Activated CD4-positive, alpha-beta T cell treated with anti-CD3 and anti-CD28 coated beads, Interleukin-2, amount 10 ng/mL, durations not matched to agents 24 days and 14 days (primary cell): ENCODE measurements at regions not wholly inside any gene's neighbourhood (a gene's known extent, or its start where the extent isn't known, plus 50 kb on each side); places are given as distances from the start of the nearest gene placed in this dataset.
"Not testable (repeated sequence)": the region's sequence is repeated elsewhere in the genome, so short reads cannot be mapped to it uniquely, and the experiment has no call there.

ENCODE experiments used
- DNase-seq: peaks from one replicate; pipeline ENCODE4 v3.0.0; 2022
- H3K27ac Mint-ChIP-seq: one replicate; pipeline ENCODE4 v1.8.0; 2022; ENCODE audit warnings: mild to moderate bottlenecking, mixed read lengths
- H3K27me3 Mint-ChIP-seq: one replicate; pipeline ENCODE4 v1.8.0; 2022; ENCODE audit warnings: mixed read lengths
- H3K36me3 Mint-ChIP-seq: one replicate; pipeline ENCODE4 v1.8.0; 2022; ENCODE audit warnings: low read depth, mild to moderate bottlenecking, mixed read lengths
- H3K4me1 Mint-ChIP-seq: one replicate; pipeline ENCODE4 v1.8.0; 2021; ENCODE audit warnings: mixed read lengths
- H3K4me3 Mint-ChIP-seq: one replicate; pipeline ENCODE4 v1.8.0; 2022; ENCODE audit warnings: mild to moderate bottlenecking, moderate library complexity, mixed read lengths
- H3K9me3 Mint-ChIP-seq: one replicate; pipeline ENCODE4 v1.8.0; 2021; ENCODE audit warnings: mixed read lengths
- intact Hi-C: fragments of 100-400 bp; cut with micrococcal nuclease; formaldehyde crosslinking; loops from one replicate; pipeline ENCODE4 v1.15.1; 2023

DNA sequence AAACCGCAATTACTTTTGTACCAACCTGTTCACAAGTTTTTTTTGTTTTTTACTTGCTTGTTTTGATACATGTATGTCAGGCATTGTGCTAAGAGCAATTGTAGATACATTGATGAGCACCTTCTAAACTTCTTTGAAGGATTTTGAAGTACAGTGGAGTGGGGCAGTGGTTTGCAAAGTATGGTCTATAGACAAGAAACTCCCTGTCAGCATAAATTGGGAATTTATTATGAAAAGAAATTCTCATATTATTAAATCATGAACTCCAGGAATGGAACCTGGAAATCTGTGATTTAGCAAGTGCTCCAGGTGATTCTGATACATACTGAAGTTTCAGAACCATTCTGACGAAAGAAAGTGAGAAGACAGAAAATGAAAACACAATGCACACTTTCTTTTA lies 733.4 kb downstream of the C4orf33 start:
- H3K4me1 Mint-ChIP-seq = no peaks in the 10 kb centered on the region
- DNase-seq = no peak
- H3K36me3 Mint-ChIP-seq = no peaks in the 10 kb centered on the region
- H3K27ac Mint-ChIP-seq = no peak overlapping the region
- no peaks in the 10 kb centered on the region for H3K9me3 Mint-ChIP-seq
- no peaks in the 10 kb centered on the region for H3K27me3 Mint-ChIP-seq
- intact Hi-C loops = no loop called here
- no peak overlapping the region for H3K4me3 Mint-ChIP-seq

DNA sequence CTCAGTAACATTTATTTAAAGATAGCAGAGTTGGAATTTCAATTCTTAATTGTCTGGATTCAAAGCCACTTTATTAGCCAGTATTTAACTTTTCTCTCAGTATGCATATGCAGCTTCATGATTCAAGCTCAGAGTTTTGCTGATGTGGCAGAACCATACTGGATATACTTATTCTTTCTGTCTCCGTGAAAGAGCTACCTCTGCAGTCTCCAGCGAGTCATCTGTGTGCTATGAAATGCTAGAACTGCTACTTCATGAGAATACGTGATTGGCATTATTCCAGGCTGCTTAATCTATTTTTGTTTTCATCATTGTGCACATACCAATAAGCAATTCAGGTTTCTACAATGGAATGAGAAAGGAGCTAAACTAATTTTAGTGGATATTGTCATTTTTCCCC lies 743.7 kb downstream of the C4orf33 start:
- intact Hi-C loops = no loop called here
- Mint-ChIP-seq H3K27me3 (no peaks in the 10 kb centered on the region), H3K4me3 (no peak overlapping the region), H3K27ac (no peak overlapping the region), H3K4me1 (no peaks in the 10 kb centered on the region), H3K36me3 (no peaks in the 10 kb centered on the region), H3K9me3 (no peaks in the 10 kb centered on the region)
- no peak for DNase-seq

DNA sequence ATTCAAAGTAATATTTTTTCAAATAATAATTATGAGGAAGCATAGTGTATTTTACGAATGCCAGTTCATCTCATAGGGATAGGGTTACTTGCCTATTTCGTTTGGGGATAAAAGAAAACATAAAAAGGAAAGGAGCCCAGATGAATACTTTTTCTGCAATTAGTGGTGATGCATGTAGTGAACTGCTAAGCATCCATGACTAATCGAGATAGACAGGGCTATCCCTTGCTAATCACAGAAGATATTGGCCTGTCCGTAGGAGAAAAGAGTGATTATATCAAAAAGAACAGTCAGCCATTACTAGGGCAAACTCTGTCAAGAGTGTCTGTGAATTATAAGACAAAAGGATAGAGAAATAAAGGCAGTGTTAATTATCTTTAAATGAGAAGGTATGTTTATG lies 746.1 kb downstream of the C4orf33 start:
- H3K36me3 Mint-ChIP-seq = no peaks in the 10 kb centered on the region
- intact Hi-C loops = no loop called here
- no peaks in the 10 kb centered on the region for H3K4me1 Mint-ChIP-seq
- no peaks in the 10 kb centered on the region for H3K27me3 Mint-ChIP-seq
- H3K9me3 Mint-ChIP-seq = no peaks in the 10 kb centered on the region
- H3K27ac Mint-ChIP-seq = no peak overlapping the region
- DNase-seq = no peak
- no peak overlapping the region for H3K4me3 Mint-ChIP-seq

DNA sequence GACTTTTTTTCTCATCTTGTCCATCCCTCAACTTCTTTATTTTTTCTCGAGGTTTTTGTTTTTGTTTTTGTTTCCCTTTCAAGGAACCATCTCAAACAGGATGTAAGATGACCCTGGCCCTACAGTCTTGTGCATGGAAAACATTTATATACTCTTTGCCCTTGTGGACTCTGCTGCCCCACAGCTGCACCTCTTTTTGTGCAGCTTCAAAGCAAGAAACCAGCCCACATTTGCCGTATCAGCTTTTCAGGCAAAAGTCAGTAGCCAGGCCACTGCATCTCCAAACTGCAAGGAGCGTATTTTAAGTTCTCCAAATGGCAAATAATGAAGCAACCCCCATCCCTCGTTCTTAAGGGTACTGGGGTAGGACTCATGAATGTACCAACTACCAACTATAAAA lies 756.5 kb downstream of the C4orf33 start:
- H3K27ac Mint-ChIP-seq = no peak overlapping the region
- no peaks in the 10 kb centered on the region for H3K27me3 Mint-ChIP-seq
- no peak for DNase-seq
- H3K4me1 Mint-ChIP-seq = no peaks in the 10 kb centered on the region
- H3K9me3 Mint-ChIP-seq = no peaks in the 10 kb centered on the region
- no peaks in the 10 kb centered on the region for H3K36me3 Mint-ChIP-seq
- intact Hi-C loops = no loop called here
- no peak overlapping the region for H3K4me3 Mint-ChIP-seq

DNA sequence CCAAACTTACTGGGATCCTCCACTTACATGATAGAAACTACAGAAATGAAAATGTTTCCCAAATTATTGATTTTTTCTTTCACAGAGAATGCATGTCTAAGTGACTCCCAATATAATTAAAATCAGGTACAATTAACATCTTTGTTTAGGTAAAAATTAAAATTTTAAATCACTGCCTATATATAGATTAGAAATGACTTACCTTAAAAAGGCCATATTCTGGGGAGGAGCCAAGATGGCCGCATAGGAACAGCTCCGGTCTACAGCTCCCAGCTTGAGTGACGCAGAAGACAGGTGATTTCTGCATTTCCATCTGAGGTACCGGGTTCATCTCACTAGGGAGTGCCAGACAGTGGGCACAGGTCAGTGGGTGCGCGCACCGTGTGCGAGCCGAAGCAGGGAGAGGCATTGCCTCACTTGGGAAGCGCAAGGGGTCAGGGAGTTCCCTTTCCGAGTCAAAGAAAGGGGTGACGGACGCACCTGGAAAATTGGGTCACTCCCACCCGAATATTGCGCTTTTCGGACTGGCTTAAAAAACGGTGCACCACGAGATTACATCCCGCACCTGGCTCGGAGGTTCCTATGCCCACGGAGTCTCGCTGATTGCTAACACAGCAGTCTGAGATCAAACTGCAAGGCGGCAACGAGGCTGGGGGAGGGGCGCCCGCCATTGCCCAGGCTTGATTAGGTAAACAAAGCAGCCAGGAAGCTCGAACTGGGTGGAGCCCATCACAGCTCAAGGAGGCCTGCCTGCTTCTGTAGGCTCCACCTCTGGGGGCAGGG lies 757.9 kb downstream of the C4orf33 start:
- H3K27me3 Mint-ChIP-seq, H3K9me3 Mint-ChIP-seq, H3K27ac Mint-ChIP-seq, DNase-seq, H3K4me1 Mint-ChIP-seq, H3K4me3 Mint-ChIP-seq, intact Hi-C loops, H3K36me3 Mint-ChIP-seq: not testable (repeated sequence)

DNA sequence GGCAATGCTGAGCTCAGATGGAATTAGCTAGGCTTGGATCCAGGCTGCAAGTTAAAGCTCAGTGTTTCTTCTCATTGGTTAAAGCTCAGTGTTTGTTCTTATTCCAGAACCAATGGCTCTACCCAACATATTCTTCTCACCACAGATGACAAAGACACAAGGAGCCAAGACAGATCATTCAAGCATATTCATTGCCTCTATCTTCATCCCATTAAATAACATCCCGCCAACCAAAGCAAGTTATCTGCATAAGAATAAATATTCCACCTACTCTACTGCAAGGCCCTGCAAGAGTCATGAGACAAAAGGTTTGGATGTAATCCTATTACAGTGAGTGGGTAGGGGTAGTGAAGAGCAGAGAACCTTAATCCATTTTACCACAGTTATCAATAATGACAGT lies 766.5 kb downstream of the C4orf33 start:
- intact Hi-C loops = no loop called here
- no peak for DNase-seq

DNA sequence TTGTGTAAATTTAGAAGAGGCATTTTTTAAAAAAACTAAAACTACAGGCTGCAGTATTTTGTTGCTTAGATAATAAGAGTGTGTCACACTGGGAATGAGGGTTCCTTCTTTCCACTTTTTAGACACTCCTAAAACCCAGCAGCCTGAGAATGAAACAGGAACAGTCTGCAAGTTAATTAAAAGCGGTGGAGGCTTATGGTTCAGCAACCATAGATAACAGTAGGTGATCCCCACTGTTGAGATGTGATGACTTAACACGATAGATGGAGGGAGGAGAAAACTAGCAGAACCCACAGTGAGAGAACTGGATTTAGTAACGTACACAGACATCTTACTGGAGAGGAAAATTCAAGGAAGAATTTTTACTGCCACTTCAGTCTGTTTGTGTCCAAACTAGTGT lies 767.3 kb downstream of the C4orf33 start:
- Mint-ChIP-seq H3K27me3 (no peaks in the 10 kb centered on the region), H3K9me3 (no peaks in the 10 kb centered on the region), H3K27ac (no peak overlapping the region), H3K36me3 (no peaks in the 10 kb centered on the region), H3K4me3 (no peak overlapping the region), H3K4me1 (no peaks in the 10 kb centered on the region)
- intact Hi-C loops = no loop called here
- no peak for DNase-seq

More for the DNA sequence above, 766.5 kb downstream of the C4orf33 start:
- no peak overlapping the region for H3K27ac Mint-ChIP-seq
- H3K4me3 Mint-ChIP-seq = no peak overlapping the region
- no peaks in the 10 kb centered on the region for H3K4me1 Mint-ChIP-seq
- no peaks in the 10 kb centered on the region for H3K27me3 Mint-ChIP-seq
- H3K9me3 Mint-ChIP-seq = no peaks in the 10 kb centered on the region
- H3K36me3 Mint-ChIP-seq = no peaks in the 10 kb centered on the region

DNA sequence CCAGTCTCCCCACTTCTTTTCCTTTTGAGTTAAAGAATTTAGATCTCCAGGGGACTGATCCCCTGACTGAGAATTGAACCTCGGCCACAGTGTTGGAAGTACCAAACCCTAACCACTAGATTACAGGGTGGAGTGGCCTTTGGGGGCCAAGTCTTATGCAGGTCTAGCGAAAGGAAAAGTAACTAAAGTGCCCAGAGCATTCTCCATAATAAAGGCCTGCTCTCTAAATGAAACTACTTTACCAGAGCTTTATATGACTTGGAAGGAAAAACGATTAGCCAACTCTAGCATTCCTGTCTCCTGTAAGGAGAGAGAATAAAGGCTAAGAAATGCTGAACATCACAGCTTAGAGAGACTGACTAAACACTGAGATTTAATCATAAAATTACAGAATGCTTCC lies 788.0 kb downstream of the C4orf33 start:
- H3K27me3 Mint-ChIP-seq = no peaks in the 10 kb centered on the region
- H3K9me3 Mint-ChIP-seq = no peaks in the 10 kb centered on the region
- H3K4me1 Mint-ChIP-seq = no peaks in the 10 kb centered on the region
- intact Hi-C loops = no loop called here
- H3K4me3 Mint-ChIP-seq = no peak overlapping the region
- no peak for DNase-seq
- H3K27ac Mint-ChIP-seq = no peak overlapping the region
- no peaks in the 10 kb centered on the region for H3K36me3 Mint-ChIP-seq

DNA sequence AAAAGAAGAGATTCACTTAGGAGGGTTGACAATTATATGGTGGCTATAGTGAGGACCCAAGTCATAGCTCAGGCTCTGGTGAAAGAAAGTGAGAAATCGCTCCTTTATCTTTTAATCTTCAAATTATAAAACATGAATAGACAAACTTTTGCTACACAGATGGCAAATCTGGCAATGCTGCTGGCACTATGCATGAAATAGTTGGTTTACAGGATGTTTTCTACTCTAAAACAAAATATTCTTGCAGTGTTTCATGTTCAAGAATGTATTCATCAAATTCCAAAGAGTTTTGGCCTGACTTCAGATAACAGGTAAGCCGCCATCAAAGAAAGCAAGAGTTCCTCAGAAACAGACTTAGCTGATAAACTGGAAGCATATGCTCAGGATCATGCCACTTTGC lies 801.2 kb downstream of the C4orf33 start:
- DNase-seq = no peak
- Mint-ChIP-seq H3K36me3 (no peaks in the 10 kb centered on the region), H3K27me3 (no peaks in the 10 kb centered on the region), H3K4me3 (no peak overlapping the region), H3K9me3 (no peaks in the 10 kb centered on the region), H3K4me1 (no peaks in the 10 kb centered on the region), H3K27ac (no peak overlapping the region)
- intact Hi-C loops = no loop called here

DNA sequence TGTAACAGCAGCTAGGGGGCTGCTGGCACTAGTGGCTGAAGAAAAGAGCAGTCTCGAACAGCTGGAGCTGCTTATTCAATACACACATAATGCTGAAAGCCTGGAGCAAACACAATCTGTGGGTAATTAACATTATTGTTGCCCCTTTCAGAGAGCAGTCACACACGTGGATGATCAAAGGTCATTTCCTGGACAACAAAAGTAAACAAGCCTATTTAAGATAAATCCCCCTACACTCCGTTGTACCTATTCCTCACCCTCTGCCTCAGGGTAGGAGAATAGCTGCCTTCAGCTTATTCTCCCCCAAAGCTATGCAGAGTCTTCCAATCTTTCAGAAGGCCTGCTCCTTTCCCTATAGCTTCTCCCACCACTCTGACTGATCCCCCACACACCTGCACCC lies 803.9 kb downstream of the C4orf33 start:
- no peak for DNase-seq
- Mint-ChIP-seq H3K4me1 (no peaks in the 10 kb centered on the region), H3K27ac (no peak overlapping the region), H3K27me3 (no peaks in the 10 kb centered on the region), H3K4me3 (no peak overlapping the region), H3K9me3 (no peaks in the 10 kb centered on the region), H3K36me3 (no peaks in the 10 kb centered on the region)
- intact Hi-C loops = no loop called here

DNA sequence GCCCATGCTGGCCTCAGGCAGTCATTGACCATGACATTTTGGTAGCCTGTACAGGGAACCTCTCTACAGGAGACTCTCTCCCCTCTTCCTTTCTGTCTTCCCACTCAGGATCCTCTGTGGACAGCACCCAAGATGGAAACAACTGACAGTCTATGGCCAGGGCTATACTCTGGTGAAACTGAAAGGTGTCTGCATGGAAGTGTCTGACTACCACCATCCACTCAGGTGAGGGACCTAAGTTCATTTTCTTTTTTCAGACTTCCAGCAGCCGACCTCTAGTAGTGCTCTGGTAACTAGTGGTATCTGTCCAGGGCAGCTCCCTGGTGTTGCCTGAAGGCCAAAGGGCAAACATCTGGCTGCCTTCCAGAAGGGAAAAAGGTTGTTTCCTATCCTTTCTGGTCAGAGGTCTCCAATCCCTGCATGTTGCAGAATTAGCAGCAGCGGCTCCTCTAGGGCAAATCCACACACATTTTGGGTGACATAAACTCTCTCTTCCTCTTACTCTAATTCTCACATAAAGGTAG lies 804.5 kb downstream of the C4orf33 start:
- H3K36me3 Mint-ChIP-seq = no peaks in the 10 kb centered on the region
- no peaks in the 10 kb centered on the region for H3K9me3 Mint-ChIP-seq
- H3K27me3 Mint-ChIP-seq = no peaks in the 10 kb centered on the region
- no peak for DNase-seq
- intact Hi-C loops = no loop called here
- H3K27ac Mint-ChIP-seq = no peak overlapping the region
- no peaks in the 10 kb centered on the region for H3K4me1 Mint-ChIP-seq
- H3K4me3 Mint-ChIP-seq = no peak overlapping the region

DNA sequence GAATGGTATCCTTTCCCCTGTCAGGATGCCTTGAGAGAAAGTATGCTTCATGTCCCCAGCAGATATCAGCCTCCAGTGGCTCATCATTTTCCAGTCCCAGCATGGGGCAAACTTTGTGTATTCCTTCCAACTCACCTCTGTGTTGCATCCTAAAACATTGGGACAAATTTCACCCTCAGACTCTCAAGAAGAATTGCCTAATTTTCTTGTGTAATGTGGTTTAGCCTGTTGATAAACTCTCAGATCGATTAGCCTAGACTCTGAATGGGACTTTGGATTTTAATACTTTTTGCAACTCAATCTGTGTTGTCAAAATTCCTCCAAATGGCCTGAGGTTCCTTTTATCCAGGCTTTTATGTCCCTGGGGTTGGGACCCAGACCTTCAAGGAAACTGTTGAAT lies 805.3 kb downstream of the C4orf33 start:
- intact Hi-C loops = no loop called here
- no peak overlapping the region for H3K4me3 Mint-ChIP-seq
- H3K27me3 Mint-ChIP-seq = no peaks in the 10 kb centered on the region
- no peak for DNase-seq
- no peaks in the 10 kb centered on the region for H3K9me3 Mint-ChIP-seq
- H3K27ac Mint-ChIP-seq = no peak overlapping the region
- no peaks in the 10 kb centered on the region for H3K4me1 Mint-ChIP-seq
- H3K36me3 Mint-ChIP-seq = no peaks in the 10 kb centered on the region

DNA sequence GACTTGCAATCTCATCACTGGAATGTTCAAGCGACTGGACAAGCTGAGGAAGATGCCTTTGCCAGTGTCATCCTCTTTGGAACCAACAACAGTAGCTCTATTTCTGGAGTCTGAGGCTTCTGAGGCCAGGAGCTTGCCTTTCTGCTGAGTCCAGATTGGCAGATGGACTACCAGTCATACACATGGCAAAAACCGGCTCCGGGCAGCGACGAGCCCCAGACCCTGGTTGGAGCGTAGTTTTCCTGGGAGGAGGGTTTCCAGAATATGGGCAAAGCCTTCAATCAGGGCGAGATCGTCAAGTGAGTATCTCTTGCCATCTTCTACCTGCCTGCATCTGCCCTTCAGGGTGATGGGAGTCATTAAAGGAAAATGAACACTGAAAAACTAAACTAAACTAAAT lies 807.9 kb downstream of the C4orf33 start:
- no peaks in the 10 kb centered on the region for H3K9me3 Mint-ChIP-seq
- no peak for DNase-seq
- H3K4me3 Mint-ChIP-seq = no peak overlapping the region

DNA sequence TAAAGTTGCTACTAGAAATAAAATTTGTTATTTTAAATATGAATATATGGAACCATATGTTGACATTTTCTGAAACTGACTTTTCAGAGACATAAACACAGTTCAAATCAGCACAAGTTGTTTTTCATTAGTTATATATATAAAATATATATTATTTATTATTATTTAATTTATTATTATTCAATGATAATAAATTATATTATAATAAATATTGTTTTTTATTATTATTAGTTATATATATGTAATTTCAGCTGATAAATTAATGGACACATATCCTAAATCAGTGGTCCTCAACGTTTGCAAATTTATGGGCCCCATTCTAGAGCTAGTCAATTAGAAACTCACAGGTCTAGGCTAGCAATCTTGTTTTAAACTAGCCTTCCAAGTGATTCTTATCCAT lies 809.3 kb downstream of the C4orf33 start:
- DNase-seq = no peak
- intact Hi-C loops = no loop called here
- Mint-ChIP-seq H3K36me3 (no peaks in the 10 kb centered on the region), H3K4me3 (no peak overlapping the region), H3K4me1 (no peaks in the 10 kb centered on the region), H3K27ac (no peak overlapping the region), H3K27me3 (no peaks in the 10 kb centered on the region), H3K9me3 (peaks cover 4% of the 10 kb centered on the region)

More for the DNA sequence above, 807.9 kb downstream of the C4orf33 start:
- Mint-ChIP-seq H3K36me3 (no peaks in the 10 kb centered on the region), H3K27ac (no peak overlapping the region), H3K27me3 (no peaks in the 10 kb centered on the region), H3K4me1 (no peaks in the 10 kb centered on the region)
- intact Hi-C loops = no loop called here

DNA sequence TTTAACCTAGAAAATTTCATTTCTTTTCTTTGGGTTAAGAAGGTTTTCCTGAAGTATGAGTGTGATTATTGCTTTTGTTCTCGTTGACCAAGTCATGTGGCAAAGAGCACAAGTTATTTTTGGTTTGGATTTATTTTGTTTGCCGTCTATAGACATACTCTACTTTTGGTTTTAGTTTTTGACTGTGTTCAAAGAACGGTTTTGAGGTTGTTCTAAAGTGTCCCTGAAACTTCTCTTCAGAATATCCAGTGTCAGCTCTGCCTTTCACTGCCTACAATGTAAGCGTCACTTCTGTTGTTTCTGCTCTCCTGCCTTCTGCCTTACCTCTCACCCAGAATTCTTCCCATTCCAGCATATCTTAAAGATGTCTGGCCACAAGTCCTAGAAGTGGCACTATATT lies 812.2 kb downstream of the C4orf33 start:
- no peak overlapping the region for H3K4me3 Mint-ChIP-seq
- H3K27me3 Mint-ChIP-seq = no peaks in the 10 kb centered on the region
- H3K9me3 Mint-ChIP-seq = peaks cover 4% of the 10 kb centered on the region
- H3K27ac Mint-ChIP-seq = no peak overlapping the region
- no peaks in the 10 kb centered on the region for H3K36me3 Mint-ChIP-seq
- intact Hi-C loops = no loop called here
- DNase-seq = no peak
- no peaks in the 10 kb centered on the region for H3K4me1 Mint-ChIP-seq
